ENCODE measurements at regions not wholly inside any gene's neighbourhood (a gene's known extent, or its start where the extent isn't known, plus 50 kb on each side); places are given as distances from the start of the nearest gene placed in this dataset.
A peak's percentile ranks its signal among the peaks of the same experiment; 100 is the strongest.

DNA sequence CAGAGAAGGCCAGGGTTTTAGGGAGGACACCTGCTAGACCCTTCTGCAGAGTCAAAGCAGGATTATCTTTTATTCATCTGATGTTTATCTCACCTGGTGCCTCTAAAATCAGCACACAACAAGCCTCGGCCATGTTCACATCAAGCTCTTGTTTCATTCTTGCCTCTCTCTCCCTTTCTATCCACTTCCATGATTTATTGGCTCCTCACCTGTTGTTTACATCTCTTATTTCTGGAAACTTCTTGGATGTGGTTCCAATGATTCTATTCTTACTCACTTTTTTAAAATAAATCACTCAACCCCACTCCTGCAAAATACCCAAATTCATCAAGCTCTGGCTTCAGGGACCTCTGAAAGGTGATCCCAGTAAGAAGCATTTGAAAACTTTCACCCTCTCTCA lies 407.0 kb upstream of the KLF4 start:
- FAIRE-seq: no peak
- TF ChIP-seq, protein P1, sequence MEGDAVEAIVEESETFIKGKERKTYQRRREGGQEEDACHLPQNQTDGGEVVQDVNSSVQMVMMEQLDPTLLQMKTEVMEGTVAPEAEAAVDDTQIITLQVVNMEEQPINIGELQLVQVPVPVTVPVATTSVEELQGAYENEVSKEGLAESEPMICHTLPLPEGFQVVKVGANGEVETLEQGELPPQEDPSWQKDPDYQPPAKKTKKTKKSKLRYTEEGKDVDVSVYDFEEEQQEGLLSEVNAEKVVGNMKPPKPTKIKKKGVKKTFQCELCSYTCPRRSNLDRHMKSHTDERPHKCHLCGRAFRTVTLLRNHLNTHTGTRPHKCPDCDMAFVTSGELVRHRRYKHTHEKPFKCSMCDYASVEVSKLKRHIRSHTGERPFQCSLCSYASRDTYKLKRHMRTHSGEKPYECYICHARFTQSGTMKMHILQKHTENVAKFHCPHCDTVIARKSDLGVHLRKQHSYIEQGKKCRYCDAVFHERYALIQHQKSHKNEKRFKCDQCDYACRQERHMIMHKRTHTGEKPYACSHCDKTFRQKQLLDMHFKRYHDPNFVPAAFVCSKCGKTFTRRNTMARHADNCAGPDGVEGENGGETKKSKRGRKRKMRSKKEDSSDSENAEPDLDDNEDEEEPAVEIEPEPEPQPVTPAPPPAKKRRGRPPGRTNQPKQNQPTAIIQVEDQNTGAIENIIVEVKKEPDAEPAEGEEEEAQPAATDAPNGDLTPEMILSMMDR (IDR thresholded peaks at IDR 0.05; ENCODE audit: insufficient read depth, low read length, severe bottlenecking): no peak
- DNase-seq (ENCODE audit: low read depth): no peak
- Histone ChIP-seq H3K4me3 (ENCODE audit: low read depth, low read length) (no peak overlapping the region), H3K36me3 (ENCODE audit: control insufficient read depth, insufficient read depth, low read length) (no peaks in the 10 kb centered on the region), H3K27me3 (ENCODE audit: control insufficient read depth, insufficient read depth, low read length) (no peaks in the 10 kb centered on the region)

DNA sequence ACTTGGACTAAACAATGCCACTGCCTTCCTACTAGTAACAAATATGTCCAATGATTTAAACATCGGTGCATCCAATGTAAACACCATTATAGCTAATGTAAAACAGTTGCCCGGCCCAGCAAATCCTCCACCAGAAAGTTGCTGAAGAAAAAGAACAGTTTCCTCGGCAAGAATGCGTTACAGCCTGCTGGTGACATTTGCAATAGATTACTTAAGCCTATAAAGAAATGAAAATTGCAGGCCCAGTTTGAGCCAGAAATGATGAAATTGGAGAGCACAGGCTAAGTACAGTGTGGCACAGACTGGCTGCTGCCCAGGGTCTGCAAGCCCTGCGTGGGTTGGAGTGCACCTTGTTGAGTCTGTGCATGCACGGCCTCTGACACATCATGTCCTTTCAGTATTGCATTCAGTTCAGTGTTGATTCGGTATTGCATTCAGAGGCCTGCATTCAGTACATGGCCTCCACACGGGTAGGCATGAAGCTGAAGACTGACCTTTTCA lies 406.0 kb upstream of the KLF4 start:
- DNase-seq (ENCODE audit: low read depth) (no peak), FAIRE-seq (no peak)
- TF ChIP-seq, protein P1 (IDR thresholded peaks at IDR 0.05; ENCODE audit: insufficient read depth, low read length, severe bottlenecking): no peak
- Histone ChIP-seq H3K4me3 (ENCODE audit: low read depth, low read length) (no peak overlapping the region), H3K36me3 (ENCODE audit: control insufficient read depth, insufficient read depth, low read length) (no peaks in the 10 kb centered on the region), H3K27me3 (ENCODE audit: control insufficient read depth, insufficient read depth, low read length) (no peaks in the 10 kb centered on the region)

- no peak overlapping the region for H3K4me3 ChIP-seq (ENCODE audit: low read depth, low read length)
- no peaks in the 10 kb centered on the region for H3K27me3 ChIP-seq (ENCODE audit: control insufficient read depth, insufficient read depth, low read length)
- no peak for FAIRE-seq
- DNase-seq (ENCODE audit: low read depth): no peak
- H3K36me3 ChIP-seq (ENCODE audit: control insufficient read depth, insufficient read depth, low read length): no peaks in the 10 kb centered on the region
- TF ChIP-seq, protein P1 (IDR thresholded peaks at IDR 0.05; ENCODE audit: insufficient read depth, low read length, severe bottlenecking): no peak
These were observed 405.1 kb upstream of the KLF4 start for GRCh38 chr9:107894572-107895261.

DNA sequence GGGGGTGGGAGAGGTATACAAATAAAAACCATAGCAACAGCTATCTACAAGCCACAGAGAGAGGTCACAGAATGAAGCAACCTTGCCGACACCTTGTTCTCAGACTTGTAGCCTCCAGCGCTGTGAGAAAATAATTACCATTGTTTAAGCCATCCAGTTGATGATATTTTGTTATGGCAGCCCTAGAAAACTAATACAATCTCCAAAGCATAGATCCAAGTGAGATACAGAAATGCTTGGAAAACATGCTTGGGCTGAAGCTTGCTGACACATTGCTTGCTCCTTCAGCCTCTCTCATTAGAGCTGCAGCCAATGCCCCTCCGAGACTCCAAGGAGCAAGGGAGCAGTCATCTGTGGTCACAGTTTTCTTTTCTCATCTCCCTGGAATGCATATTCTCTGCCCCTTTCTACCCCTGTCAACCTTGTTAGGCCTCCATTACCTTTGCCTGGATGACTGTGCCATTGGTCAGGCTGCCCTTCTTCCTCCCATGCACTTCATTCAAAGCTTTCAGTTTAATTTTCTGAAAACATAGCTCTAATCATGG lies 401.4 kb upstream of the KLF4 start:
- no peak for FAIRE-seq
- H3K27me3 ChIP-seq (ENCODE audit: control insufficient read depth, insufficient read depth, low read length): no peaks in the 10 kb centered on the region
- TF ChIP-seq, protein P1 (IDR thresholded peaks at IDR 0.05; ENCODE audit: insufficient read depth, low read length, severe bottlenecking): no peak
- H3K4me3 ChIP-seq (ENCODE audit: low read depth, low read length): no peak overlapping the region
- no peaks in the 10 kb centered on the region for H3K36me3 ChIP-seq (ENCODE audit: control insufficient read depth, insufficient read depth, low read length)
- peak; percentile 21 for DNase-seq (ENCODE audit: low read depth)

- Histone ChIP-seq H3K4me3 (ENCODE audit: low read depth, low read length) (no peak overlapping the region), H3K27me3 (ENCODE audit: control insufficient read depth, insufficient read depth, low read length) (no peaks in the 10 kb centered on the region), H3K36me3 (ENCODE audit: control insufficient read depth, insufficient read depth, low read length) (no peaks in the 10 kb centered on the region)
- DNase-seq (ENCODE audit: low read depth): no peak
- FAIRE-seq: no peak
- TF ChIP-seq, protein P1 (IDR thresholded peaks at IDR 0.05; ENCODE audit: insufficient read depth, low read length, severe bottlenecking): no peak
These were observed 399.2 kb upstream of the KLF4 start for GRCh38 chr9:107888773-107889227.

Data from bronchial epithelial cell (primary cell).